RWPE1 (cell line): ENCODE measurements at regions not wholly inside any gene's neighbourhood (a gene's known extent, or its start where the extent isn't known, plus 50 kb on each side); places are given as distances from the start of the nearest gene placed in this dataset.

Experiments
- CTCF ChIA-PET: fragments of 350-600 bp; sonication (Branson Sonifier 250); formaldehyde crosslinking; extraction: SDS; loops from one replicate; lab custom pipeline; 2021; lab: Yijun Ruan, JAX
- POLR2A ChIA-PET: fragments of 400-600 bp; formaldehyde crosslinking; extraction: SDS; loops from one replicate; lab custom pipeline; 2020; ENCODE audit warnings: antibody characterized with exemption; ENCODE audit not compliant: low non-redundant PET; lab: Yijun Ruan, JAX
- DNase-seq: peaks from one replicate; pipeline ENCODE4 v3.0.0; 2012; ENCODE audit warnings: low spot score
- H3K27ac ChIP-seq: fragments of 450-650 bp; 2 replicates; pipeline ENCODE4 v1.5.1; 2017
- CTCF ChIP-seq: fragments of 450-650 bp; conservative IDR thresholded peaks from 2 replicates; pipeline ENCODE4 v1.5.1; 2017; ENCODE audit warnings: low read depth, mild to moderate bottlenecking

GRCh38 chr1:5304702-5305101 lies 650.3 kb downstream of the AJAP1 start:
- DNase-seq, result no peak
- ChIA-PET POLR2A (no interaction called here), CTCF (no interaction called here)
- H3K27ac ChIP-seq, result no peak overlapping the region
- TF ChIP-seq CTCF, result no peak

GRCh38 chr1:5298376-5298775 lies 644.0 kb downstream of the AJAP1 start:
- CTCF ChIA-PET, result interaction anchor here (0.5 to 0.6 kb wide), 2 partner anchors 31 to 1391 kb away, joined by 3 to 4 read pairs; no protein-coding TSS in a partner anchor
- no peak for TF ChIP-seq CTCF
- POLR2A ChIA-PET, result no interaction called here
- no peak for DNase-seq
- H3K27ac ChIP-seq, result no peak overlapping the region

- TF ChIP-seq CTCF, result no peak
- no peak overlapping the region for H3K27ac ChIP-seq
- ChIA-PET CTCF (interaction anchor here (0.6 kb wide), 1 partner anchor 1391 kb away, joined by 3 read pairs; no protein-coding TSS in a partner anchor), POLR2A (no interaction called here)
- no peak for DNase-seq
These were observed 643.5 kb downstream of the AJAP1 start for GRCh38 chr1:5297886-5298239.

GRCh38 chr1:5297180-5297885 lies 642.9 kb downstream of the AJAP1 start:
- no peak for TF ChIP-seq CTCF
- ChIA-PET CTCF (interaction anchor here (0.5 kb wide), 1 partner anchor 494 kb away, joined by 4 read pairs; no protein-coding TSS in a partner anchor), POLR2A (no interaction called here)
- DNase-seq, result no peak
- H3K27ac ChIP-seq, result no peak overlapping the region

- ChIA-PET CTCF (interaction anchor here (0.5 kb wide), 1 partner anchor 493 kb away, joined by 4 read pairs; no protein-coding TSS in a partner anchor), POLR2A (no interaction called here)
- DNase-seq, result no peak
- TF ChIP-seq CTCF, result no peak
- H3K27ac ChIP-seq, result no peak overlapping the region
These were observed 642.3 kb downstream of the AJAP1 start for GRCh38 chr1:5296557-5297179.

- no peak overlapping the region for H3K27ac ChIP-seq
- CTCF ChIA-PET, result no interaction called here
- POLR2A ChIA-PET, result no interaction called here
- no peak for DNase-seq
- no peak for TF ChIP-seq CTCF
These were observed 641.7 kb downstream of the AJAP1 start for GRCh38 chr1:5296095-5296494.
